Transverse colon (tissue), 4 donors: ENCODE measurements at regions not wholly inside any gene's neighbourhood (a gene's known extent, or its start where the extent isn't known, plus 50 kb on each side); places are given as distances from the start of the nearest gene placed in this dataset.

ENCODE experiments used
- DNase-seq: peaks from one replicate; pipeline ENCODE4 v3.0.0-alpha.2; 2019
- H3K27ac ChIP-seq, 4 donors: fragments of 200-600 bp; sonication (generic); 2 replicates each; pipeline ENCODE4 v1.5.1; 2016 to 2018; ENCODE audit warnings: inconsistent platforms in 4 of 4
- H3K27me3 ChIP-seq: fragments of 200-600 bp; sonication (generic); 2 replicates; pipeline ENCODE4 v1.5.1; 2017; ENCODE audit warnings: inconsistent platforms
- H3K36me3 ChIP-seq, 4 donors: fragments of 200-600 bp; sonication (generic); 2 replicates each; pipeline ENCODE4 v1.5.1; 2017 to 2019; ENCODE audit warnings: inconsistent platforms in 4 of 4
- H3K4me1 ChIP-seq, 4 donors: fragments of 200-600 bp; sonication (generic); 2 replicates each; pipeline ENCODE4 v1.5.1; 2017 to 2020; ENCODE audit warnings: inconsistent platforms in 4 of 4
- H3K4me3 ChIP-seq, 4 donors: fragments of 200-600 bp; sonication (generic); 1 replicate in 1 of 4; 2 replicates in 3 of 4; pipeline versions ENCODE4 v1.5.1 to v1.6.1; 2017 to 2019; ENCODE audit warnings: inconsistent platforms in 4 of 4
- H3K9me3 ChIP-seq, 2 donors: fragments of 200-600 bp; sonication (generic); 2 replicates each; pipeline ENCODE4 v1.5.1; 2017 to 2019; ENCODE audit warnings: inconsistent platforms in 2 of 2
- CTCF ChIP-seq, 5 experiments: fragments of 200-600 bp in 3 of 5; fragments of 450-650 bp in 2 of 5; sonication (generic) in 3 of 5; IDR thresholded peaks; 1 replicate in 2 of 5; 2 replicates in 3 of 5; pipeline ENCODE4 v1.5.1; 2016 to 2017; ENCODE audit warnings: antibody characterized with exemption in 5 of 5, inconsistent platforms in 3 of 5, mild to moderate bottlenecking in 2 of 5, moderate library complexity in 1 of 5
- EP300 ChIP-seq: sonication (generic); formaldehyde crosslinking; IDR thresholded peaks from one replicate; pipeline ENCODE4 v1.6.1; 2017; ENCODE audit warnings: antibody characterized with exemption, low read depth
- POLR2A ChIP-seq: fragments of 450-650 bp; IDR thresholded peaks from one replicate; pipeline ENCODE4 v1.6.1; 2016; ENCODE audit warnings: antibody characterized with exemption, mild to moderate bottlenecking, moderate library complexity
- POLR2AphosphoS5 ChIP-seq, 3 donors: sonication (generic); formaldehyde crosslinking; IDR thresholded peaks; one replicate each; pipeline ENCODE4 v1.6.1; 2016; ENCODE audit warnings: antibody characterized with exemption in 3 of 3
- WGBS, 2 donors: methylation state at CpG; one replicate each; pipeline ENCODE4 v1.1.5; 2018; ENCODE audit warnings: low coverage in 1 of 2; 5-methylcytosine and 5-hydroxymethylcytosine counted together
- in situ Hi-C, 4 donors: fragments of 200-750 bp; cut with MboI; loops; one replicate each; pipeline versions ENCODE4 v1.15.0 to v1.15.1; 2017; ENCODE audit warnings: low sequenced_read_pairs in 3 of 4, low pct_ligation_motif_present in 1 of 4, low pct_unique_long_range_greater_than_20kb in 1 of 4
- intact Hi-C: fragments of 100-400 bp; cut with DNase I; formaldehyde crosslinking; loops from one replicate; pipeline ENCODE4 v1.15.1; 2023; ENCODE audit warnings: low total_unique reads

- TF ChIP-seq POLR2A (no peak), CTCF (IDR thresholded peaks at IDR 0.05) (no peak), EP300 (no peak), POLR2AphosphoS5 (IDR thresholded peaks at IDR 0.05) (no peak)
- Histone ChIP-seq H3K4me3 (no peak overlapping the region), H3K36me3 (no peaks in the 10 kb centered on the region), H3K27ac (no peak overlapping the region), H3K9me3 (no peaks in the 10 kb centered on the region), H3K27me3 (no peaks in the 10 kb centered on the region), H3K4me1 (peaks cover 0 to 14% (median 0%) of the 10 kb centered on the region in 4 donors)
- in situ Hi-C loops, result loop anchor here in 2 of 4 donors (5.0 to 10.0 kb wide), 2 partner anchors 418 to 435 kb away; partner anchors contain the start of gene COL28A1 (in 1 of the 2)
- intact Hi-C loops, result no loop called here
- DNase-seq, result no peak
Measured at GRCh38 chr7:7119729-7120128, 62.6 kb upstream of the C1GALT1 start.

- Histone ChIP-seq H3K4me1 (peaks cover 0 to 16% (median 2%) of the 10 kb centered on the region in 4 donors), H3K4me3 (no peak overlapping the region), H3K27ac (no peak overlapping the region), H3K9me3 (no peaks in the 10 kb centered on the region), H3K27me3 (no peaks in the 10 kb centered on the region), H3K36me3 (no peaks in the 10 kb centered on the region)
- TF ChIP-seq EP300, result no peak
- TF ChIP-seq POLR2AphosphoS5 (IDR thresholded peaks at IDR 0.05), result no peak
- TF ChIP-seq POLR2A, result no peak
- TF ChIP-seq CTCF (IDR thresholded peaks at IDR 0.05), result no peak
- in situ Hi-C loops, result no loop called here
- intact Hi-C loops, result no loop called here
- WGBS, 2 donors, result 34 to 64% methylated on average over 4 of the region's 4 CpGs
- no peak for DNase-seq
Measured at GRCh38 chr7:7122033-7122478, 60.3 kb upstream of the C1GALT1 start.

- peak overlapping the region in 1 of 4 donors; percentile 10 for H3K27ac ChIP-seq
- intact Hi-C loops, result no loop called here
- H3K36me3 ChIP-seq, result no peaks in the 10 kb centered on the region
- TF ChIP-seq POLR2A, result no peak
- H3K27me3 ChIP-seq, result no peaks in the 10 kb centered on the region
- no peaks in the 10 kb centered on the region for H3K9me3 ChIP-seq
- no peak overlapping the region for H3K4me3 ChIP-seq
- H3K4me1 ChIP-seq, result peaks cover 0 to 23% (median 5%) of the 10 kb centered on the region in 4 donors
- in situ Hi-C loops, result no loop called here
- no peak for DNase-seq
- 41 to 42% methylated on average over 2 to 4 of the region's 4 CpGs for WGBS, 2 donors
Measured at GRCh38 chr7:7122701-7123281, 59.6 kb upstream of the C1GALT1 start.

- DNase-seq, result no peak
- Histone ChIP-seq H3K27me3 (no peaks in the 10 kb centered on the region), H3K4me1 (peaks cover 0 to 23% (median 7%) of the 10 kb centered on the region in 4 donors), H3K36me3 (no peaks in the 10 kb centered on the region), H3K9me3 (no peaks in the 10 kb centered on the region), H3K27ac (no peak overlapping the region), H3K4me3 (no peak overlapping the region)
- TF ChIP-seq POLR2AphosphoS5 (IDR thresholded peaks at IDR 0.05) (no peak), EP300 (no peak), CTCF (IDR thresholded peaks at IDR 0.05) (no peak), POLR2A (no peak)
- WGBS, 2 donors, result 69 to 79% methylated on average over 2 of the region's 2 CpGs
- intact Hi-C loops, result no loop called here
- in situ Hi-C loops, result no loop called here
Measured at GRCh38 chr7:7125963-7126362, 56.4 kb upstream of the C1GALT1 start.

- intact Hi-C loops, result no loop called here
- Histone ChIP-seq H3K27me3 (no peaks in the 10 kb centered on the region), H3K4me1 (peaks cover 0 to 15% (median 7%) of the 10 kb centered on the region in 4 donors), H3K36me3 (no peaks in the 10 kb centered on the region), H3K9me3 (no peaks in the 10 kb centered on the region), H3K27ac (no peak overlapping the region), H3K4me3 (no peak overlapping the region)
- DNase-seq, result no peak
- no peak for TF ChIP-seq CTCF (IDR thresholded peaks at IDR 0.05)
- TF ChIP-seq POLR2A, result no peak
- no peak for TF ChIP-seq POLR2AphosphoS5 (IDR thresholded peaks at IDR 0.05)
- no peak for TF ChIP-seq EP300
- 93% methylated on average over 1 of the region's 1 CpG for WGBS, 2 donors
- in situ Hi-C loops, result no loop called here
Measured at GRCh38 chr7:7127773-7128172, 54.6 kb upstream of the C1GALT1 start.
